Astrocyte (in vitro differentiated cells and primary cell): ENCODE measurements at regions not wholly inside any gene's neighbourhood (a gene's known extent, or its start where the extent isn't known, plus 50 kb on each side); places are given as distances from the start of the nearest gene placed in this dataset.

Experiments
- CTCF ChIP-seq: IDR thresholded peaks from 2 replicates; pipeline ENCODE4 v1.5.1; 2011; ENCODE audit warnings: low read depth, mild to moderate bottlenecking, inconsistent platforms, low read length, moderate library complexity; ENCODE audit not compliant: insufficient read depth
- EZH2 ChIP-seq: IDR thresholded peaks from 2 replicates; pipeline ENCODE4 v1.6.1; 2012; ENCODE audit warnings: mild to moderate bottlenecking, low read length, inconsistent platforms; ENCODE audit not compliant: insufficient read depth

GRCh38 chr16:31696968-31697743 is 169.5 kb downstream of the AHSP start:
- TF ChIP-seq CTCF: peak; percentile 64
- TF ChIP-seq EZH2: no peak
